ENCODE measurements at regions not wholly inside any gene's neighbourhood (a gene's known extent, or its start where the extent isn't known, plus 50 kb on each side); places are given as distances from the start of the nearest gene placed in this dataset.
A peak's percentile ranks its signal among the peaks of the same experiment; 100 is the strongest.
"Not testable (repeated sequence)": the region's sequence is repeated elsewhere in the genome, so short reads cannot be mapped to it uniquely, and the experiment has no call there.

DNA sequence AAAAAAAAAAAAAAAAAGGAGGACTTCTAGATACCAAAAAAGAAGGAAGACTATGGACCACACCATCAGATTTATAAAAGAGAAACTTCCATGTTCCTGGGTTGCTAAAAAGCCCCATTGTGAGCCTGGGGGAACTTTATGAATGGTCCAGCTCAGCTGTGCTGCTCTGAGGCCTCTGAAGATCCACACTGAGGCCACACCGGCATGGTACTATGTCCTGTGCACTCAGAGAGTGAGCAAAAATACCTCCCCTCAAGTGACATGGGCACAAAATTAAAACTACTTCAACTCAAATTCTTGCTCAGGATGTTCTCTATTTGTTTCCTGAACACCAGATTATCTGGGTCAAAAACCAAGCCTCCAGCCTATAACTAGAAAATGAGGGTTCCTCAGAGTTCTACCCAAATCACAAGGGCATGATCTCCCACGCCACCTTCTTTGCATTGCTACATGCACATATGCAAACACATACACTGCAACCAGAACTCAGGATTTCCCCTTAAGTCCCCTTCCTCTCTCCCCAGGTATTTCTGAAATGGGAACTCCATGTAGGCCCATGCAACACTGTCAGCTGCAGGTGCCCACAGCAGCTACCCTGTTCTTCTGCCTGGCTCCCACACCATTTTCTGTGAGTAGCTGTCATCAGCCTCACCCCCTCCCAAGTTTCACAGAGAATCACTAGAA is 94.4 kb downstream of the SH3GLB1 start (continued):
- TF ChIP-seq, protein P1, sequence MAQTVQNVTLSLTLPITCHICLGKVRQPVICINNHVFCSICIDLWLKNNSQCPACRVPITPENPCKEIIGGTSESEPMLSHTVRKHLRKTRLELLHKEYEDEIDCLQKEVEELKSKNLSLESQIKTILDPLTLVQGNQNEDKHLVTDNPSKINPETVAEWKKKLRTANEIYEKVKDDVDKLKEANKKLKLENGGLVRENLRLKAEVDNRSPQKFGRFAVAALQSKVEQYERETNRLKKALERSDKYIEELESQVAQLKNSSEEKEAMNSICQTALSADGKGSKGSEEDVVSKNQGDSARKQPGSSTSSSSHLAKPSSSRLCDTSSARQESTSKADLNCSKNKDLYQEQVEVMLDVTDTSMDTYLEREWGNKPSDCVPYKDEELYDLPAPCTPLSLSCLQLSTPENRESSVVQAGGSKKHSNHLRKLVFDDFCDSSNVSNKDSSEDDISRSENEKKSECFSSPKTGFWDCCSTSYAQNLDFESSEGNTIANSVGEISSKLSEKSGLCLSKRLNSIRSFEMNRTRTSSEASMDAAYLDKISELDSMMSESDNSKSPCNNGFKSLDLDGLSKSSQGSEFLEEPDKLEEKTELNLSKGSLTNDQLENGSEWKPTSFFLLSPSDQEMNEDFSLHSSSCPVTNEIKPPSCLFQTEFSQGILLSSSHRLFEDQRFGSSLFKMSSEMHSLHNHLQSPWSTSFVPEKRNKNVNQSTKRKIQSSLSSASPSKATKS (CRISPR knock-in tag; IDR thresholded peaks at IDR 0.05), result no peak
- no peak for TF ChIP-seq ZNF140 (CRISPR knock-in tag; IDR thresholded peaks at IDR 0.05)

DNA sequence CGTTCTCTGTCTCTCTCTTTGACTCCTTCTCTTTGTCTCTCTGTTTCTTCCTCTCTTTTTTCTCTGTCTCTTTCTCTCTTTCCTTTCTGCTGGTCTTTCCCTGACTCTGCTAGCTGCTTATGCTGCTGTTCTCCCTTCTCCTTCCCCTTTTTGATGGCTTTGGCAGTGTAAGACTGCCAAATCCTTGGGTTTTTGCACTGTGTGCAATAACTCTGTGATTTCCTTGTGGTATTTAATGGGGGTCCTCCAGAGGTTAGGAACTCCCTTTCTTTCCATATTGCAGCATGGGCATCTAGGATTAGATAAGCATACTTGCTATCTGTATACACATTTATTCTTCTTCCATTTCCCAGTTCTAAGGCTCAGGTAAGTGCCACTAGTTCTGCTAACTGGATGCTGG is 99.3 kb downstream of the SH3GLB1 start:
- intact Hi-C loops (cut with micrococcal nuclease); H3K4me3 ChIP-seq; H3K4me2 ChIP-seq (ENCODE audit: insufficient read depth, low read length); H4K20me1 ChIP-seq (replicated peaks; ENCODE audit: control insufficient read depth, insufficient read depth, low read length); ATAC-seq; H3K36me3 ChIP-seq (ENCODE audit: control insufficient read depth, insufficient read depth, low read length); H3K9me3 ChIP-seq (replicated peaks; ENCODE audit: control insufficient read depth, insufficient read depth, low read depth, low read length); H3K27me3 ChIP-seq (ENCODE audit: control insufficient read depth in 2 of 2, insufficient read depth in 2 of 2, low read length in 2 of 2); H3K79me2 ChIP-seq (ENCODE audit: control insufficient read depth, insufficient read depth, low read length); H3K9ac ChIP-seq (ENCODE audit: insufficient read depth in 1 of 2, low read depth in 2 of 2, low read length in 2 of 2); FAIRE-seq; in situ Hi-C loops (cut with MboI); BruUV-seq (replicated peaks); H2AFZ ChIP-seq (ENCODE audit: low read depth, low read length); H3K9me1 ChIP-seq (ENCODE audit: control insufficient read depth, insufficient read depth, low read length); H3K4me1 ChIP-seq (replicated peaks in 1 of 2; ENCODE audit: control insufficient read depth in 2 of 2, insufficient read depth in 2 of 2, low read length in 2 of 2); CTCF ChIA-PET (ENCODE audit: low intra/inter-chr PET ratio); H3K27ac ChIP-seq (ENCODE audit: extremely low read depth, low read depth, low read length); DNase-seq (ENCODE audit: extremely low read depth in 1 of 4, low spot score in 3 of 4): not testable (repeated sequence)
- POLR2A ChIA-PET, result interaction anchor here (0.6 kb wide), 1 partner anchor 28 kb away, joined by 3 read pairs; no protein-coding TSS in a partner anchor
- TF ChIP-seq, protein P2, sequence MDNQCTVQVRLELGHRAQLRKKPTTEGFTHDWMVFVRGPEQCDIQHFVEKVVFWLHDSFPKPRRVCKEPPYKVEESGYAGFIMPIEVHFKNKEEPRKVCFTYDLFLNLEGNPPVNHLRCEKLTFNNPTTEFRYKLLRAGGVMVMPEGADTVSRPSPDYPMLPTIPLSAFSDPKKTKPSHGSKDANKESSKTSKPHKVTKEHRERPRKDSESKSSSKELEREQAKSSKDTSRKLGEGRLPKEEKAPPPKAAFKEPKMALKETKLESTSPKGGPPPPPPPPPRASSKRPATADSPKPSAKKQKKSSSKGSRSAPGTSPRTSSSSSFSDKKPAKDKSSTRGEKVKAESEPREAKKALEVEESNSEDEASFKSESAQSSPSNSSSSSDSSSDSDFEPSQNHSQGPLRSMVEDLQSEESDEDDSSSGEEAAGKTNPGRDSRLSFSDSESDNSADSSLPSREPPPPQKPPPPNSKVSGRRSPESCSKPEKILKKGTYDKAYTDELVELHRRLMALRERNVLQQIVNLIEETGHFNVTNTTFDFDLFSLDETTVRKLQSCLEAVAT (IDR thresholded peaks at IDR 0.05), result 0 out of 4 replicates have a peak, but pooled peaks of 1 of the 2 experiments have one; percentile 29
- 18% methylated on average over 1 of the region's 1 CpG for WGBS (ENCODE audit: insufficient coverage, low coverage, missing lambda C conversion rate)
